Tibial nerve (tissue), 3 donors: ENCODE measurements at regions not wholly inside any gene's neighbourhood (a gene's known extent, or its start where the extent isn't known, plus 50 kb on each side); places are given as distances from the start of the nearest gene placed in this dataset.

ENCODE experiments used
- CTCF ChIP-seq, 5 experiments: fragments of 200-600 bp in 3 of 5; fragments of 450-650 bp in 2 of 5; sonication (generic) in 3 of 5; IDR thresholded peaks; one replicate each; pipeline ENCODE4 v1.5.1; 2016 to 2019; ENCODE audit warnings: antibody characterized with exemption in 5 of 5, mild to moderate bottlenecking in 3 of 5, moderate library complexity in 2 of 5
- POLR2A ChIP-seq, 2 donors: fragments of 450-650 bp; IDR thresholded peaks; one replicate each; pipeline ENCODE4 v1.6.1; 2017; ENCODE audit warnings: antibody characterized with exemption in 2 of 2, mild to moderate bottlenecking in 2 of 2, moderate library complexity in 2 of 2

GRCh38 chr11:98600786-98601773 is 419.7 kb upstream of the CNTN5 start:
- TF ChIP-seq POLR2A (IDR thresholded peaks at IDR 0.05) (no peak), CTCF (IDR thresholded peaks at IDR 0.05) (no peak)
